ENCODE measurements at regions not wholly inside any gene's neighbourhood (a gene's known extent, or its start where the extent isn't known, plus 50 kb on each side); places are given as distances from the start of the nearest gene placed in this dataset.

DNA sequence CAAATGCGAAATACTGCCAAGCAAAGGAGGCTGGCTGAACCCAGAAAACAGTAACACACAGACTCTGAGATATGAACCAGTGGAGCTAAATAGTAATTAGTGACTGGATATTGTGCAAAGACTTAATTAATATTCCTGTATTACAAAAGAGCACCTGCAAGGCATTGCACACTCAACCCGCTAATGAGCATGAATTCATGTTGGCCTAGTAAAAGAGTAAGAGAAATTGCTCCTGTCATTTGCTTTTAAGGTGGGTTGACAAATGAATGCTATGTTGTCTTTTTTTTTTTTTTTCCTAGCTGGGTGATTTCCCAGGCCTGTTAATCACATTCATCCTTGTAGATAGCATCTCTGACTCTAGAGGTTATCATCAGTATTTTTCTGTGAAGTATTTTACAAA lies 87.0 kb upstream of the CERS6 start:
- TF ChIP-seq, protein P1, sequence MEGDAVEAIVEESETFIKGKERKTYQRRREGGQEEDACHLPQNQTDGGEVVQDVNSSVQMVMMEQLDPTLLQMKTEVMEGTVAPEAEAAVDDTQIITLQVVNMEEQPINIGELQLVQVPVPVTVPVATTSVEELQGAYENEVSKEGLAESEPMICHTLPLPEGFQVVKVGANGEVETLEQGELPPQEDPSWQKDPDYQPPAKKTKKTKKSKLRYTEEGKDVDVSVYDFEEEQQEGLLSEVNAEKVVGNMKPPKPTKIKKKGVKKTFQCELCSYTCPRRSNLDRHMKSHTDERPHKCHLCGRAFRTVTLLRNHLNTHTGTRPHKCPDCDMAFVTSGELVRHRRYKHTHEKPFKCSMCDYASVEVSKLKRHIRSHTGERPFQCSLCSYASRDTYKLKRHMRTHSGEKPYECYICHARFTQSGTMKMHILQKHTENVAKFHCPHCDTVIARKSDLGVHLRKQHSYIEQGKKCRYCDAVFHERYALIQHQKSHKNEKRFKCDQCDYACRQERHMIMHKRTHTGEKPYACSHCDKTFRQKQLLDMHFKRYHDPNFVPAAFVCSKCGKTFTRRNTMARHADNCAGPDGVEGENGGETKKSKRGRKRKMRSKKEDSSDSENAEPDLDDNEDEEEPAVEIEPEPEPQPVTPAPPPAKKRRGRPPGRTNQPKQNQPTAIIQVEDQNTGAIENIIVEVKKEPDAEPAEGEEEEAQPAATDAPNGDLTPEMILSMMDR (IDR thresholded peaks at IDR 0.05) = no peak
- TF ChIP-seq POLR2AphosphoS5 (IDR thresholded peaks at IDR 0.05) = no peak
